ENCODE measurements at regions not wholly inside any gene's neighbourhood (a gene's known extent, or its start where the extent isn't known, plus 50 kb on each side); places are given as distances from the start of the nearest gene placed in this dataset.
"Not testable (repeated sequence)": the region's sequence is repeated elsewhere in the genome, so short reads cannot be mapped to it uniquely, and the experiment has no call there.

DNA sequence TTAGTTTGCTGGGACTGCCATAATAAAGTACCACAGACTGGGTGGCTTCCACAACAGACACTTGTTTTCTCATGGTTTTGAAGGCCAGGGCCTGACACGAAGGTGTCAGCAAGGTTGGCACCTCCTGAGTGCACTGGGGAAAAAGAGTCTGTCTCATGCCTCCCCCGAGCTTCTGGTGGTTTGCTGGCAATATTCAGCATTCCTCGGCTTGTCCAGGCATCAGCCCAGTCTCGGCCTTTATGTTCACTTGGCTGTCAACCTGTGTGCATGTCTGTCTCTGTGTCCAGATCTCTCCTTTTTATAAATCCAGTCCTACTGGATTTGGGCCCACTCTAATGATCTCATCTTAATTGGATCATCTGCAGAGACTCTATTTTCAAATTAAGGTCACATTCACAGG lies 72.6 kb downstream of the DOP1B start:
- H3K9ac ChIP-seq (ENCODE audit: low read length in 2 of 2), result no peak overlapping the region
- no peaks in the 10 kb centered on the region for H3K9me3 ChIP-seq (ENCODE audit: control insufficient read depth in 2 of 2, low read length in 2 of 2)
- H3K4me1 ChIP-seq (ENCODE audit: control insufficient read depth, insufficient read depth, low read length), result no peaks in the 10 kb centered on the region
- peaks cover 5 to 13% of the 10 kb centered on the region in 2 donors for H3K36me3 ChIP-seq (ENCODE audit: control insufficient read depth in 2 of 2, insufficient read depth in 2 of 2, low read length in 2 of 2)
- H3K27ac ChIP-seq (ENCODE audit: low read length), result no peak overlapping the region
- no peaks in the 10 kb centered on the region for H3K27me3 ChIP-seq (ENCODE audit: control insufficient read depth in 1 of 2, insufficient read depth in 2 of 2, low read length in 2 of 2)
- no peak overlapping the region for H3K4me3 ChIP-seq (ENCODE audit: low read length in 2 of 2)

DNA sequence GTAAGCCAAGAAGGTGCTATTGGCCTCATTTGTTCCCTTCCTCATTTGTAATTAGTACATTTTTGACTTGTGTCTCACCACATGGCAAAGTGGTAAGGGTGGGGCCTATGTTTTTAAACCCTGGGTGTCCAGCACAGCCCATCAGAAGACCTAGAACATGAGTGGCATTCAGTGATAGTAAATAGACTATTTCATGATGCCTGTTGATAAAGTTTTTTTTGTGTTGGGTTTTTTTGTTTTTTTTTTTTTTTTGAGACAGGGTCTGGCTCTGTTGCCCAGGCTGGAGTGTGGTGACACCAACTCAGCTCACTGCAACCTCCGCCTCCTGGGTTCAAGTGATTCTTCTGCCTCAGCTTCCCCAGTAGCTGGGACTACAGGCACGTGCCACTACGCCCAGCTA lies 74.8 kb downstream of the DOP1B start:
- not testable (repeated sequence) for H3K4me1 ChIP-seq (ENCODE audit: control insufficient read depth, insufficient read depth, low read length); H3K9me3 ChIP-seq (ENCODE audit: control insufficient read depth in 2 of 2, low read length in 2 of 2); H3K4me3 ChIP-seq (ENCODE audit: low read length in 2 of 2); H3K9ac ChIP-seq (ENCODE audit: low read length in 2 of 2); H3K27ac ChIP-seq (ENCODE audit: low read length); H3K27me3 ChIP-seq (ENCODE audit: control insufficient read depth in 1 of 2, insufficient read depth in 2 of 2, low read length in 2 of 2)
- H3K36me3 ChIP-seq (ENCODE audit: control insufficient read depth in 2 of 2, insufficient read depth in 2 of 2, low read length in 2 of 2), result peaks cover 5 to 11% of the 10 kb centered on the region in 2 donors

DNA sequence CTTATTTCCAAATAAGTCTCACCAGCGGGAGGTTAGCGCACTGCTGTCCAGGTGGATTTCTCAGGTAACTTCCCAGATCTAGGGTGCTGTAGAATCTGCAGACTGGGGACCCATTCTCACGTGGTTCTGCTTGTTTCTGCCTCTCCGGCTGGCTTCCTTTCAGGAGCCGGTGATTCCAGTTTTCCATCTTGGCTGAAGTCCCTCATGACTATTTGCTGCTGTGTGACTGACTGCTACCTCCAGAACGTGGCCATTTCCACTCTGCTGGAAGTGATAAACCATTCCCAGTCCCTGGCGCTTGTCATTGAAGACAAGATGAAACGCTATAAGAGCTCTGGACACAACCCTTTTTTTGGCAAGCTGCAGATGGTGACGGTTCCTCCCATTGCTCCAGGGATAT lies 76.0 kb downstream of the DOP1B start:
- H3K27me3 ChIP-seq (ENCODE audit: control insufficient read depth in 1 of 2, insufficient read depth in 2 of 2, low read length in 2 of 2), result no peaks in the 10 kb centered on the region
- no peak overlapping the region for H3K9ac ChIP-seq (ENCODE audit: low read length in 2 of 2)
- H3K4me1 ChIP-seq (ENCODE audit: control insufficient read depth, insufficient read depth, low read length), result no peaks in the 10 kb centered on the region
- peaks cover 5 to 17% of the 10 kb centered on the region in 2 donors for H3K36me3 ChIP-seq (ENCODE audit: control insufficient read depth in 2 of 2, insufficient read depth in 2 of 2, low read length in 2 of 2)
- no peak overlapping the region for H3K27ac ChIP-seq (ENCODE audit: low read length)
- H3K4me3 ChIP-seq (ENCODE audit: low read length in 2 of 2), result no peak overlapping the region
- no peaks in the 10 kb centered on the region for H3K9me3 ChIP-seq (ENCODE audit: control insufficient read depth in 2 of 2, low read length in 2 of 2)

DNA sequence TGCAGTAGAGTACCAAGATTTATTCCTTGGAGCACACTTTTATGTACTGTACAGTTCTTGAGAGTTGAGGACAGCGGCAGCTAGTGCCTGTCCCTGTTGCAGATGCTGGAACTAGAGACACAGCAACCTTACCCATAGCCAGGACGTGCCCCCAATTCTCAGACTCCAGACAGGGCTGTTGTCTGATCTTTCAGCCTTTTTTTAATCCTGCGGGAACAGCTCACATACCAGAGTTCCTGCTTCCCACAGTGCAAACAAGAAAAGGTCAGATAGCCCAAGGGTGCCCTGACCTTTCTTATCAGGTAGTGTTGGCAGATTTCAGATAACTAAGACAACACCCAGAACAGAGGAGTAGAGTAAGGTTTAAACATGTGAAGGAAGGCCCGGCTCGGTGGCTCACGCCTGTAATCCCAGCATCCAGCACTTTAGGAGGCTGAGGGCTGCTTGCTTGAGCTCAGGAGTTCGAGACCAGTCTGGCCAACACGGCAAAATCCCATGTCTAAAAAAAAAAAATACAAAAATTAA lies 78.5 kb downstream of the DOP1B start:
- Histone ChIP-seq H3K36me3 (ENCODE audit: control insufficient read depth in 2 of 2, insufficient read depth in 2 of 2, low read length in 2 of 2) (peaks cover 8 to 27% of the 10 kb centered on the region in 2 donors), H3K4me3 (ENCODE audit: low read length in 2 of 2) (no peak overlapping the region), H3K27ac (ENCODE audit: low read length) (no peak overlapping the region), H3K4me1 (ENCODE audit: control insufficient read depth, insufficient read depth, low read length) (no peaks in the 10 kb centered on the region), H3K9ac (ENCODE audit: low read length in 2 of 2) (no peak overlapping the region), H3K9me3 (ENCODE audit: control insufficient read depth in 2 of 2, low read length in 2 of 2) (no peaks in the 10 kb centered on the region), H3K27me3 (ENCODE audit: control insufficient read depth in 1 of 2, insufficient read depth in 2 of 2, low read length in 2 of 2) (no peaks in the 10 kb centered on the region)

DNA sequence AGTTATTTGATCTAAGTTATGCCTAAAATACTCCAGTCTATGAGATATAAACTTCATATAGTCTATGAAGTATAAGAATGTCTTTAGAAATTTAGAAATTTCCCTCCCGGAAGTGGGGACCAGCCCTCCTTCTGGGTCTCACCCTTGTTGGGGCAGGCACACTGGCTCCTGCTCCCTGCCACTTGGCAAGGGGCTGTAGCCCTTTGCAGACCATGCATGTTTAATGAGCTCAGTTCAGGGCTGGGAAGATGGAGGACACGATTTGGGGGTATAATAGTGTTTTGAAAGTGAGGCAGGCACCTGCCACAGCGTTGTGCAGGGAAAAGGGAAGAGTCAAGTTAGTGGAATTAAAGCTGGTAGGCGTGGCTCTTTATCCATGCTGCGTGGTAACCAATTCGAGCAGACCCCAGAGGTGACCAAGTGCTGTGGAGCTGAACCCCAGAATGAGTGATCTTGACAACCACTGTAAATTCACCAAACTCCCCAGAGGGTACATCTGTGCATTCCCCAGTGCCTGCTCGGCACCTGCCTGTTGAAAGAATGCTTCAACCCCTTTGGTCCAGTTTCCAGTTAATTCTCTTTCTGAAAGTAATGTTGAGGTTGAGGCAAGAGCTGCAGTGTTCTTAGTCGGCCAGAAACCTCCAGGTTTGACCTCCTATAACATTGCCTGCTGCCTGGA lies 79.6 kb downstream of the DOP1B start:
- peaks cover 8 to 19% of the 10 kb centered on the region in 2 donors for H3K36me3 ChIP-seq (ENCODE audit: control insufficient read depth in 2 of 2, insufficient read depth in 2 of 2, low read length in 2 of 2)
- no peaks in the 10 kb centered on the region for H3K9me3 ChIP-seq (ENCODE audit: control insufficient read depth in 2 of 2, low read length in 2 of 2)
- H3K27me3 ChIP-seq (ENCODE audit: control insufficient read depth in 1 of 2, insufficient read depth in 2 of 2, low read length in 2 of 2), result no peaks in the 10 kb centered on the region
- no peak overlapping the region for H3K4me3 ChIP-seq (ENCODE audit: low read length in 2 of 2)
- no peak overlapping the region for H3K27ac ChIP-seq (ENCODE audit: low read length)
- no peak overlapping the region for H3K9ac ChIP-seq (ENCODE audit: low read length in 2 of 2)
- H3K4me1 ChIP-seq (ENCODE audit: control insufficient read depth, insufficient read depth, low read length), result no peaks in the 10 kb centered on the region

DNA sequence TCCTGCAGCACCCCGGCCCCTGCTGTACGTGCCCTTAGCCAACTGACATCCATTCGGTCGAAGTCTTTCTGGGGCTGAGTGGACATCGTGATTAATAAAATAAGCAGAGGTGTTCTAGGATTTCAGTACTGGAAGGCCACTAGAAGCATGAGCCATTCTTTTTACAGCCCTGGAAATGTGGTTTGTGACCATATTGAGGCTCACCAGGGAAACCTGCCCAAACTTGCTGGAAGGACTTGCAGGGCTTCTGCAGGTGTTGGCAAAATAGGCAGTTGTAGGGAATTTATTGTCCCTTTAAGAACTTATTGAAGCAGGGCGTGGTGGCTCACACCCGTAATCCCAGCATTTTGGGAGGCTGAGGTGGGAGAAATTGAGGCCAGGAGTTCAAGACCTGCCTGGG lies 80.8 kb downstream of the DOP1B start:
- no peak overlapping the region for H3K4me3 ChIP-seq (ENCODE audit: low read length in 2 of 2)
- no peak overlapping the region for H3K9ac ChIP-seq (ENCODE audit: low read length in 2 of 2)
- H3K4me1 ChIP-seq (ENCODE audit: control insufficient read depth, insufficient read depth, low read length), result no peaks in the 10 kb centered on the region
- H3K27me3 ChIP-seq (ENCODE audit: control insufficient read depth in 1 of 2, insufficient read depth in 2 of 2, low read length in 2 of 2), result no peaks in the 10 kb centered on the region
- H3K36me3 ChIP-seq (ENCODE audit: control insufficient read depth in 2 of 2, insufficient read depth in 2 of 2, low read length in 2 of 2), result peaks cover 8 to 17% of the 10 kb centered on the region in 2 donors
- no peaks in the 10 kb centered on the region for H3K9me3 ChIP-seq (ENCODE audit: control insufficient read depth in 2 of 2, low read length in 2 of 2)
- H3K27ac ChIP-seq (ENCODE audit: low read length), result no peak overlapping the region

DNA sequence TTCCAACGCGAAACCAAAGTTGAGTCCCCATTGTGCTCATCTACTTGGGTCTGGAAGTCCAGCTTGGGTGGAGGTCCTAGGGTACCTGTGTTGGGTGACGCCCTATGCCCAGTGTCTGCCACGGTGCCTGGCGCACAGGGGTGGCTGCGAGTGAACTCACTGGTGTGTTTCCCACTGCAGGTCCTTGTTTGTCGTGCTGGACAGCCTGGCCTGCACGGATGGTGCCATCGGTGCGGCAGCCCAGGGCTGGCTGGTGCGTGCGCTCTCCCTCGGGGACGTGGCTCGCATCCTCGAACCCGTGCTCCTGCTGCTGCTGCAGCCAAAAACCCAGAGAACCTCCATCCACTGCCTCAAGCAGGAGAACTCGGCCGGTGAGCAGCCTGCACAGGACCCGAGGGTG lies 80.4 kb upstream of the MORC3 start:
- Histone ChIP-seq H3K27ac (ENCODE audit: low read length) (no peak overlapping the region), H3K4me1 (ENCODE audit: control insufficient read depth, insufficient read depth, low read length) (no peaks in the 10 kb centered on the region), H3K27me3 (ENCODE audit: control insufficient read depth in 1 of 2, insufficient read depth in 2 of 2, low read length in 2 of 2) (no peaks in the 10 kb centered on the region), H3K9ac (ENCODE audit: low read length in 2 of 2) (no peak overlapping the region), H3K36me3 (ENCODE audit: control insufficient read depth in 2 of 2, insufficient read depth in 2 of 2, low read length in 2 of 2) (peaks cover 3 to 16% of the 10 kb centered on the region in 2 donors), H3K9me3 (ENCODE audit: control insufficient read depth in 2 of 2, low read length in 2 of 2) (no peaks in the 10 kb centered on the region), H3K4me3 (ENCODE audit: low read length in 2 of 2) (no peak overlapping the region)

DNA sequence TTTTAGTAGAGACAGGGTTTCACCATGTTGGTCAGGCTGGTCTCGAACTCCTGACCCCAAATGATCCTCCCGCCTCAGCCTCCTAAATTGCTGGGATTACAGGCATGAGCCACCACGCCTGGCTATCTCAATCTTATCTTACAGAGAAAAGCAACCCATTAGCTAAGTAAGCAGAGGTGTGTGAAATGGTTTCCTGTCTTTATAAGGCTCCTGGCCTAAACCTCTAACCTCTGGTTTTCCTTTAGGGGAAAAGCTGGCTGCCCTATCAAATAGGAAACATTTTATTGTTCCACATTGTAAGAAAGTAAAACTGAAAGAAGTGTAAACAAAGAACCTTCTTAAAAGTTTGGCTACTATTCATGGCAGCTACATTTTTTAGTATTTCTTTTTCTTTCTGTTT lies 78.3 kb upstream of the MORC3 start:
- Histone ChIP-seq H3K9ac (ENCODE audit: low read length in 2 of 2) (no peak overlapping the region), H3K9me3 (ENCODE audit: control insufficient read depth in 2 of 2, low read length in 2 of 2) (no peaks in the 10 kb centered on the region), H3K36me3 (ENCODE audit: control insufficient read depth in 2 of 2, insufficient read depth in 2 of 2, low read length in 2 of 2) (peaks cover 11 to 36% of the 10 kb centered on the region in 2 donors), H3K4me1 (ENCODE audit: control insufficient read depth, insufficient read depth, low read length) (no peaks in the 10 kb centered on the region), H3K4me3 (ENCODE audit: low read length in 2 of 2) (no peak overlapping the region), H3K27me3 (ENCODE audit: control insufficient read depth in 1 of 2, insufficient read depth in 2 of 2, low read length in 2 of 2) (no peaks in the 10 kb centered on the region), H3K27ac (ENCODE audit: low read length) (no peak overlapping the region)

DNA sequence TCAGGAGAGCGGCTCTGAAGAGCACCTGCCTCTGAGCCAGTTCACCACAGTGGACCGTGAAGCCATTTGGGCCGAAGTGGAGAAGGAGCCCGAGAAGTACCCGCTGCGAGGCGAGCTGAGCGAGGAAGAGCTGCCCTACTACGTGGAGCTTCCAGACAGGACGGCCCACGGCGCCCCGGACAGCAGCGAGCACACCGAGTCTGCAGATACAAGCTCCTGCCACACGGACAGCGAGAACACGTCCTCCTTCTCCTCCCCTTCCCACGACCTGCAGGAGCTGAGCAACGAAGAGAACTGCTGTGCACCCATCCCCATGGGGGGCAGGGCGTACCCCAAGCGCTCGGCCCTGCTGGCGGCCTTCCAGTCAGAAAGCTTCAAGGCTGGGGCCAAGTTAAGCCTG lies 74.9 kb upstream of the MORC3 start:
- H3K4me3 ChIP-seq (ENCODE audit: low read length in 2 of 2), result no peak overlapping the region
- H3K9ac ChIP-seq (ENCODE audit: low read length in 2 of 2), result no peak overlapping the region
- H3K4me1 ChIP-seq (ENCODE audit: control insufficient read depth, insufficient read depth, low read length), result no peaks in the 10 kb centered on the region
- peaks cover 16 to 31% of the 10 kb centered on the region in 2 donors for H3K36me3 ChIP-seq (ENCODE audit: control insufficient read depth in 2 of 2, insufficient read depth in 2 of 2, low read length in 2 of 2)
- H3K27me3 ChIP-seq (ENCODE audit: control insufficient read depth in 1 of 2, insufficient read depth in 2 of 2, low read length in 2 of 2), result no peaks in the 10 kb centered on the region
- H3K9me3 ChIP-seq (ENCODE audit: control insufficient read depth in 2 of 2, low read length in 2 of 2), result no peaks in the 10 kb centered on the region
- H3K27ac ChIP-seq (ENCODE audit: low read length), result no peak overlapping the region

DNA sequence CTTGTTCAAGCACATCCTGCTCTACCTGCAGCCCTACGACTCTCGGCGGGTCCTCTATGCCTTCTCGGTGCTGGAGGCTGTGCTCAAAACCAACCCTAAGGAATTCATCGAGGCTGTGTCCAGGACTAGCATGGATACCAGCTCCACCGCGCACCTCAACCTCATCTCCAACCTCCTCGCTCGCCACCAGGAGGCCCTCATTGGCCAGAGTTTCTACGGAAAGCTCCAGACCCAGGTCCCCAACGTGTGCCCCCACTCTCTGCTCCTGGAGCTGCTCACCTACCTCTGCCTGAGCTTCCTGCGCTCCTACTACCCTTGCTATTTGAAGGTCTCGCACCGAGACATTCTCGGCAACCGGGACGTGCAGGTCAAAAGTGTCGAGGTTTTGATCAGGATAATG lies 74.3 kb upstream of the MORC3 start:
- Histone ChIP-seq H3K4me1 (ENCODE audit: control insufficient read depth, insufficient read depth, low read length) (no peaks in the 10 kb centered on the region), H3K9ac (ENCODE audit: low read length in 2 of 2) (no peak overlapping the region), H3K4me3 (ENCODE audit: low read length in 2 of 2) (no peak overlapping the region), H3K36me3 (ENCODE audit: control insufficient read depth in 2 of 2, insufficient read depth in 2 of 2, low read length in 2 of 2) (peaks cover 16 to 34% of the 10 kb centered on the region in 2 donors), H3K9me3 (ENCODE audit: control insufficient read depth in 2 of 2, low read length in 2 of 2) (no peaks in the 10 kb centered on the region), H3K27ac (ENCODE audit: low read length) (no peak overlapping the region), H3K27me3 (ENCODE audit: control insufficient read depth in 1 of 2, insufficient read depth in 2 of 2, low read length in 2 of 2) (no peaks in the 10 kb centered on the region)

DNA sequence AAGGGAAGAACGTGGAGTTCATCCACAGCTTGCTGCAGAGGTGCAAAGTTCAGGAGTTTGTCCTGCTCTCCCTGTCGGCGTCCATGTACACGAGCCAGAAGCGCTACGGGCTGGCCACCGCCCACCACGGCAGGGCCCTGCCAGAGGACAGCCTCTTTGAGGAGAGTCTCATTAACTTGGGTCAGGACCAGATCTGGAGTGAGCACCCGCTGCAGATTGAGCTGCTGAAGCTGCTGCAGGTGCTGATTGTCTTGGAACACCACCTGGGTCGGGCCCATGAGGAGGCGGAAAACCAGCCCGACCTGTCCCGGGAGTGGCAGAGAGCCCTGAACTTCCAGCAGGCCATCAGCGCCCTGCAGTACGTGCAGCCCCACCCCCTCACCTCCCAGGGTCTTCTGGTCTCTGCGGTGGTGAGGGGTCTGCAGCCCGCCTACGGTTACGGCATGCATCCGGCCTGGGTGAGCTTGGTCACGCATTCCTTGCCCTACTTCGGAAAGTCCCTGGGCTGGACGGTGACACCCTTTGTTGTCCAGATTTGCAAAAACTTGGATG lies 73.8 kb upstream of the MORC3 start:
- H3K36me3 ChIP-seq (ENCODE audit: control insufficient read depth in 2 of 2, insufficient read depth in 2 of 2, low read length in 2 of 2), result peaks cover 16 to 37% of the 10 kb centered on the region in 2 donors
- no peaks in the 10 kb centered on the region for H3K9me3 ChIP-seq (ENCODE audit: control insufficient read depth in 2 of 2, low read length in 2 of 2)
- no peak overlapping the region for H3K27ac ChIP-seq (ENCODE audit: low read length)
- H3K27me3 ChIP-seq (ENCODE audit: control insufficient read depth in 1 of 2, insufficient read depth in 2 of 2, low read length in 2 of 2), result no peaks in the 10 kb centered on the region
- H3K9ac ChIP-seq (ENCODE audit: low read length in 2 of 2), result no peak overlapping the region
- H3K4me3 ChIP-seq (ENCODE audit: low read length in 2 of 2), result no peak overlapping the region
- no peaks in the 10 kb centered on the region for H3K4me1 ChIP-seq (ENCODE audit: control insufficient read depth, insufficient read depth, low read length)

All from stomach smooth muscle (tissue), 2 donors.